GM21825 (cell line): ENCODE measurements at regions not wholly inside any gene's neighbourhood (a gene's known extent, or its start where the extent isn't known, plus 50 kb on each side); places are given as distances from the start of the nearest gene placed in this dataset.

ENCODE experiments used
- ATAC-seq: cut with Tn5 transposase; IDR thresholded peaks from one replicate; pipeline ENCODE4 v1.9.1; 2021; ENCODE audit warnings: mild to moderate bottlenecking, moderate library complexity; ENCODE audit not compliant: unreplicated experiment

DNA sequence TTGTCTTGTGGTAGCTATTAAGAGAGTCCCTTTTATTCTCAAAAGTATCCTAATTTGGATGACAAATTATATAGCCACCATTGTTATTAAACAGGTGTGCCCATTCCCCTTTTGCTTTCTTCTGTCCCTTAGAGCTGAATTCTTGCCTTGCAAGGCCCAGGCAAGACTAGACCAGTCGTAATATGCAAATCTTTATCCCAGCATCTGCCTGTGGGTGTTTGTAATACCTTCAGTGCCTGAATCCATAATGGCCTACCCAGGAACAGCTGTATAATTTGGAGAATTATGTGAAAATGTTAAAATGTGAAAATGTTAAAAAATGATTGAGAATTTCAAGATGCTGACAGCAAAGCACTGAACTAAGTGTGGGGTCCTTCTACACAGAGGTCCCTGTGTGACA, 403.0 kb upstream of the RBMS3 start:
- no peak for ATAC-seq

GRCh38 chr3:28890373-28890772, 390.5 kb upstream of the RBMS3 start:
- no peak for ATAC-seq

- no peak for ATAC-seq
Measured at GRCh38 chr3:28891485-28891884, 389.4 kb upstream of the RBMS3 start.

DNA sequence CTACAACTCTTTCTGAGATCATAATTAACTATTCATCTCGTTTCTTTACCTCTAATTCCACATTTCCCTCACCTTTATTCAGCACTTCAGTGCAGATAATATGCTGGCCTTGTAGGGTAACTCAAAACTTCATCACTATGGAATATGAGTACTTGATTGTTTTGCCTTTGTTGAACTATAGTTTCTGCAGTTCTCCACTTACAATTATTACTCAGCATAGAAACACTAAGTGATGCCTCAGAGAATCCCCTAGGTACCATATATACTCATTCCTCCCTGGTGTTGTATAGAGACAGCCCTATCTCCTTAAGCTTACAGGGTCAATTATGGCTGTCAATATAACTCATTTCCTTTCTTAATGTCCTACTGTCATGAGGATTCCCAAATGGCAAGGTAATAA, 380.6 kb upstream of the RBMS3 start:
- no peak for ATAC-seq

DNA sequence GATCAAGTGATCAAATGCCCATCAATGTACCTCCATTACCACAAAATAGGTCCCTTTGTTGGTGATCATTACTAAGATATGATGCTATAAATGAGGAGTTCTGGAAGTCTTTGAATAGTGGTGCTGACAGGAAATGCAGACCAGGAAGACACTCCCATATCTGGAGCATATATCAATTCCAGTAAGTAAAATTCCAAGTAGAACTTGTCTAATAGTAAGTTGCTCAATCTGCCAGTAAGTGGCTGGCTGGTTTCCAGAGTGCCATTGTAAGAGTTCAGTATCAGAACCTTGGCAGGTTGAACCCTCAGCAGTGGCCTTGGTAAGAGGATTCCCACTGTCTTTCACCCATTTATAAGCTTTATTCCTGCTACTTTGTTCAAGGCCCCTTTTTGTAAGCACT, 379.9 kb upstream of the RBMS3 start:
- no peak for ATAC-seq

DNA sequence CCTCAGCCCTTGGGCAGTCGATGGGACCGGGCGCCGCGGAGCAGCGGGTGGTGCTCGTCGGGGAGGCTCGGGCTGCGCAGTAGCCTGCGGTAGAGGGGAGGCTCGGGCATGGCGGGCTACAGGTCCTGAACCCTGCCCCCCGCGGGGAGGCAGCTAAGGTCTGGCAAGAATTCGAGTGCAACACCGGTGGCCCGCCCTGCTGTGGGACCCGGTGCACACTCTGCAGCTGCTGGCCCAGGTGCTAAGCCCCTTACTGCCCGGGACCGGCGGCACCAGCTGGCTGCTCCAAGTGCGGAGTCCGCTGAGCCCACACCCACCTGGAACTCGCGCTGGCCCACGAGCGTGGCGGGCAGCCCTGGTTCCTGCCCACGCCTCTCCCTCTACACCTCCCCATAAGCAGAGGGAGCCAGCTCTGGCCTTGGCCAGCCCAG, 377.7 kb upstream of the RBMS3 start:
- no peak for ATAC-seq

- ATAC-seq, result no peak
Measured at GRCh38 chr3:28905798-28906197, 375.1 kb upstream of the RBMS3 start.

GRCh38 chr3:28906561-28907310, 374.1 kb upstream of the RBMS3 start:
- ATAC-seq, result no peak

GRCh38 chr3:28907616-28908015, 373.3 kb upstream of the RBMS3 start:
- no peak for ATAC-seq

GRCh38 chr3:28912120-28912885, 368.6 kb upstream of the RBMS3 start:
- no peak for ATAC-seq

DNA sequence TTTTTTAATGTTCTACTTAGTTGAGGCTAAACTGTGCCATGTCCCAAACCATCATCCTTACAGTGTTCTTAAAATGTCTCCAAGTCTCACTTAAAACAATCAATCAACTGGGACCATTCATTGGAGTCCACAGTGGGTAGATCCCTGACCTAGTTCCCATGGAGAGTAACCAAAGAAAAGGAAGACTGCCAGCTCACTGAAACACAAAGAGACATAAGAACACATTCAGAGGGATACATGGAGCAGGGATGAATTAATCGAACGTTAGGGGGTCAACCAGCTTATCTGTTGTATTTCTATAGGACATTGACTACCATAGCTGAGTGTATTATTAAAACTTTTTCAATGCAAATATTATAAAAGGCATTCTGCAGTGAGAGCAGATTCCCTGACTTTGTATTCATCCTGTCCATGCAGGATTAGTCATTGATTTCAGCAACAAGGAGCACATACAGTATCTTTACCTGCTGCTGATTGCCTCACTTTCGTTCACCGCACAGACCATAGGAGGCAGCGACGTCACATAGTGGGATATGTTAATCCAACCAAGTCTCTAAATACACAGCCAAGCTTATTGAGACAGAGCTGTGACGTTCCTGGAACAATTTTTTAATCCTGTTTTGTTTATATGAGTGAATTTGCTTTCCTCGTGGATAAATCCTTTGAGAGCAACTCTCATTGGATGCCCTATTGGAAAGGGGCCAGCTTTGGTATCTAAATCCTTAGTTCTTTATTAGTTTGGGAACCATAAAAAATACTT, 364.9 kb upstream of the RBMS3 start:
- no peak for ATAC-seq

DNA sequence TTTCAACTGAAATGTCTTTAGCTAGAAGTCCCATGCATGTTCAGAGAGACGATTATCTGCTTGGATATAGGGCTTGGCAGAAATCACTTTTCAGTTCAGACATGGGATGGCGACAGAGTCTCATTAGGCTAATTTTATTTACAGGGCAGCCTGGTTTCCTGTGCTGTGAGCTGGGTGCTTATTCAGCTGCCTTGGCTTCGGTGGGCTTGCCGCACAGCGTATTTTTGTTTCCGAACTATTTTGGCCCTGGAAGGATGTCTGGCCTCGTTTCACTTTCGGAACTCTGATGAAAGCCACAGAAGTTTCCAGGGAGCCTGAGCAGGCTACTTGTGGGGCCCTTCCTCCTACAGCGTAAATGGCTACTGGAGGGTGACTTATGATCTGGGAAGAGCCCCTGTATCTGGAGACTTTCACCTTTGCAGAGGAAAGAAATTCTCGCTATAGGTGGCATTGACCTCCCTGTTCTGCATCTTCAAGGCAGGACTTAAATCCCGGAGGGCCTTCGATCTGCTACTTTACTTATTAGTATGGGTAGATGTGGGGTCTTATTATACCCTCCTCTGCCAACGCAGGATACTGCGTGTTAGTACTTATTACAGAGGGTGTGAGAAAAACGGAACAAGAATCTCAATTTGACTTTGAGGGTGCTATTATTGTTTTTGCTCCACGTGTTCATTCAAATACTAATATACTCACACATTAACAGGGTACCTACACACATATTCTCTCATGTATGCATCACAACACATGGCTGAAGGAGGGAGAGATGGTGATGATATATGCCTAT, 364.0 kb upstream of the RBMS3 start:
- peak; percentile 94 for ATAC-seq

DNA sequence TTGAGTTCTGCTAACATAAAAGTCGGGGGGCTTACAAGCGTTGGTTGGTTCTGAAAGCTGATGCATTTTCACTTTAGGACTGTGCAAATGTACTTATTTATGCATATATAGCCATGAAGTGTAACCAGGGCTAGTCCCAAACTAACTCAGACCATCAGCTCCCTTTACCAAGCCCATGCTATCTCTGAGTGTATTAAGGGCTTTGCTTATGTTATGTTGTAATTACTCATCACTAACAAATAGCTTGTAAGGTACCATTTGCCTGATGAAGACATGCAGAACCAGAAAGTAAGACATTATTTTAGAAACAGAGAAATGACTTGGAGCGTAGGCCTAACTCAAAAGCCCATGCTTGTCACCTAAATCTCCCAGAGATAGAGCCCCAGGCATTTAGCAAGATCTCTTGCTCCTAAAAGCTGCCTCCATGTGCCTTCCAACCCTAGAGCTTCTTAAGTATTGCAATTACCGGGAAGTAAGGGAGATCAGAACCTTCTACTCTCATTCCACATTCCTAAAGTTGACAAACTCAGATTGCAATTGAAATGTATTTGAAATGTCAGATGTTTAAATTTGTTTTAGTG, 362.9 kb upstream of the RBMS3 start:
- ATAC-seq, result no peak

DNA sequence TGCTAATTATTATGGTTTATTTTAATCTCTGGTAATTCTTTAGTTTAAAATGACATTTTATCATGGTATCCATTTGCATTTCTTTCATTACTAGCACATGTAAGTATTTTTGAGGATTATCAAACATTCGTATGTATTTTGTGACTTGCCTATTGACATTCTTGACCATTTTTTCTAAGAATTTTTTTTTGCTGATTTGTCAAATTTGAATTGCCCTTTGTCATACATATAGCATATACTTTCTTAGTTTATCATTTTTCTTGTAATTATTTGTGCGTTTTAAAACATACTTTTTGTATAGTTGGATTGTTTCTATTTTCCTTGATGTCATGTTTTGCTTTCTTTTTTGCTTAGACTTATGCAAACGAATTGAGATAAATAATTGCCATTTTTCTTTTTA, 358.5 kb upstream of the RBMS3 start:
- no peak for ATAC-seq

DNA sequence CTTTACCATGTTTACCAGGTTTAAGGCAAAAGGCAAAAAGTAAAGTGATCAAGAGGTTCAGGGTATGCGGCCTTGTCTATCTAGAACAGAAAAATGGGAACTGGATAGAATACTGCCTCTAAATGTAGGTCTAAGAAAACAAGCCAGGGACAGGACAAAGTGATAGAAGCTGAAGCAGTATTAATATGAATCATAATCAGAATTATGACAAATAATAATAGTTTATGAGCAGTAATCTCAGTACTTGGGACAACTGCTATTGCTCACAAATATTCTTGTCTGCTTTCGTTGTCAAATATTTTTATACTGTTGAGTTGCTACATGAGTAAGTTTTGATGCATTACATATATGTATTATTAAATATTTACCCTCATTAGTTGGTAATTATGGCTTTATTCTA, 356.9 kb upstream of the RBMS3 start:
- ATAC-seq, result no peak

DNA sequence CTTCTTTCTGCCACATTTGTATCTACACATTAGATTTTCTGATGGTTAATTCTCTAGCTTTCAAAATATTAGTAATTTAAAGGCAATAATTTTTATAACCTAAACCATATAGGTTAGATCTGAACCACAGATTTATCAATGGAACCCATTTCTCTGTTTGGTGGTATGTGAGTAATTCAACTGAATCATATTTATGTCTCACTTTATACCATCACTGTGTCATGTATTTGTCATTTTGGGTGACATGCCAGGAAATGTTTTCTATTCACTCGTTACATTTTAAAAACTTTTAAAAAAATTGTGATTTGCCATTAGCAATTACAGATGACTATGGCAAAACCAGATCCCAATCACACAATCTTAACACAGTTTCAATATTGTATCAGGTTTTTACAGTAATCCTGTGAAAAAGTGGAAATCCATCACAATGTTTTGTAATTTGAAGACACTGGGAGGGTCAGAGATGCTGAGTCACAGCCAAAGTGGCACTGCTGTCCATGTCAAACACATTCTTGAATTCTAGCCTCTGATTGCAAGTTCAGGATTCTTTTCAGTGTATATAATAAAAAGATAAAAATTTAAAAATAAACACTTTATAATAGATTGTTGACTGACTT, 356.0 kb upstream of the RBMS3 start:
- ATAC-seq, result no peak

- ATAC-seq, result no peak
Measured at GRCh38 chr3:28933337-28933736, 347.5 kb upstream of the RBMS3 start.

DNA sequence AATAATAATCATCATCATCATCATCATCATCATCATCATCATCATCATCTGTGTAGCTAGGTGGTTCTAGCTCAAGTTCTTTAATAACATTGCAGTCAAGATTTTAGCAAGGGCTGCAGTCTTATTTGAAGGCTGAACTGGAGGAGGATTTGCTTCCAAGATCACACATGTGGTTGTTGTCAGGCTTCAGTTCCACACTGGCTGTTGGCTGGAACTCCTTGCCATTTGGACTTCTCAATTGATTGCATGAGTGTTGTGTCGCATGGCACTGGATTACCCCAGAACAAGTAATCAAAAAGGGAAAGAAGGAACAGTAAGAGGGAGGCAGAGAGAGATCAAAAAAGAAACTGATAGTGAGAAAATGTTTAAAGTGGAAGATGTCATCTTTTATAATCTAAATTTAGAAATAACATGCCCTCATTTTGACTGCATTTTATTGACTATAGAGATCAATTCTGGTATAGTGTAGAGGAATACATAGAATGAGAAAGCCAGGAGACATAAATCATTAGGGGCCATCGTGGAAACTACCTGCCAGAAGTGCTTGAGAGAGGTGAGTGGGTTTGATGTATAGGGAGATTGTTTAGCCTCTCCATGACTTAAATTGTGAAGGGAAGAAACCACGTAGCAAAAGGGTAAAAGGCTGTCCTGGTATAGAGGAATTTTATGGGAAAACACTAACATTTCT, 346.6 kb upstream of the RBMS3 start:
- no peak for ATAC-seq

DNA sequence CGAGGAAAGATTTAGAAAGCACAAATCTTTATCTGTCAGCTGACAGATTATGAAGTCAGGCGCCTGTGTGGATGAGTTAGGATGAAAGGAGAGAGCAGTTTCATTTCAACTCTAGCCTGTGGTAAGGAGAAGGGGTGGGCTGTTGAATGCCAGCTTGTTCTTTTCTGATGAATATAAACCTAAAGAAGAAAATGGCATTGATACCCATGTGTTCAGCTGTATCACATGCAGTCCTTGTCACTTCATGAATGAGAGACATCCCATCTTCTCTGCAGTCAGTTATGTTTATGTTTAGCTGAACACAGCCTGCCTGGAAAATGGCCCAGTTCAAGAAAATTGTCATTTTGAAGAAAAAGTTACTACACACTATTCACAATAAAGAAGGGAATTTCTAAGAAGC, 345.7 kb upstream of the RBMS3 start:
- no peak for ATAC-seq

DNA sequence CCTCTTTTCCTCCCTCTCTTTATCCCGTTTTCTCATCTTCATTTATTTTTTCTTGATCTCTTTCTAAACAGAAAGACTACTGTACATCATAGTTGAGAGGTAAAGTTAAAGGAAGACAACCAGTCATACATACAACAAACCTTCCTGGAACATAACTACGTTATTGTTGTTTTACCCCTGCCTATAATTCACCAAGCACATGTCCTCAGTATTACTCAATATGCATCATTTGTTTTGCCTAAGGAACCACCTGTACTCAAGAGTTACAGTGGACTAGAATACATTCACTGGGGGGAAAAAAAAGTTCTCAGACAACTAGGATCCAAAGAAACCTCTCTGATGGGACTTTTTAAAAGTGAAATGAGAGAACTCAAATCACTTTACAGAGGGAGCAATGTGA, 344.7 kb upstream of the RBMS3 start:
- ATAC-seq, result no peak
